GM23338 (cell line): ENCODE measurements at regions not wholly inside any gene's neighbourhood (a gene's known extent, or its start where the extent isn't known, plus 50 kb on each side); places are given as distances from the start of the nearest gene placed in this dataset.

Experiments used
- ATAC-seq: fragments of 200-7000 bp; cut with Tn5 transposase; 3 replicates; pipeline ENCODE4 v1.9.1; 2020
- DNase-seq: peaks from one replicate; pipeline ENCODE4 v3.0.0-alpha.2; 2015; ENCODE audit warnings: low spot score
- H2AFZ ChIP-seq: fragments of 200-600 bp; sonication (generic); 2 replicates; pipeline ENCODE4 v1.8.0; 2016; ENCODE audit warnings: antibody characterized with exemption, mild to moderate bottlenecking, moderate library complexity
- H3F3A ChIP-seq: fragments of 200-600 bp; sonication (generic); replicated peaks from 2 replicates; pipeline ENCODE4 v1.8.0; 2017; ENCODE audit warnings: antibody characterized with exemption, mixed run types, low read depth
- H3K27ac ChIP-seq: fragments of 200-600 bp; sonication (generic); 2 replicates; pipeline ENCODE4 v1.6.1; 2016; ENCODE audit warnings: low read depth
- H3K27me3 ChIP-seq: fragments of 200-600 bp; sonication (generic); 2 replicates; pipeline ENCODE4 v1.8.0; 2016; ENCODE audit warnings: mild to moderate bottlenecking, mixed run types, moderate library complexity; ENCODE audit not compliant: insufficient read depth
- H3K36me3 ChIP-seq: fragments of 200-600 bp; sonication (generic); 2 replicates; pipeline ENCODE4 v1.8.0; 2016; ENCODE audit warnings: mild to moderate bottlenecking; ENCODE audit not compliant: insufficient read depth
- H3K4me1 ChIP-seq: fragments of 200-600 bp; sonication (generic); 2 replicates; pipeline ENCODE4 v1.8.0; 2016; ENCODE audit warnings: mild to moderate bottlenecking, moderate library complexity; ENCODE audit not compliant: insufficient read depth
- H3K4me2 ChIP-seq: fragments of 200-600 bp; sonication (generic); 2 replicates; pipeline ENCODE4 v1.7.1; 2017; ENCODE audit warnings: mixed run types
- H3K4me3 ChIP-seq: fragments of 200-600 bp; sonication (generic); 2 replicates; pipeline ENCODE4 v1.6.1; 2016; ENCODE audit warnings: mixed run types
- H3K79me2 ChIP-seq: fragments of 200-600 bp; sonication (generic); replicated peaks from 2 replicates; pipeline ENCODE4 v1.8.0; 2017; ENCODE audit warnings: mild to moderate bottlenecking; ENCODE audit not compliant: insufficient read depth
- H3K9me2 ChIP-seq: fragments of 200-600 bp; sonication (generic); 2 replicates; pipeline ENCODE4 v1.8.0; 2017; ENCODE audit not compliant: insufficient read depth
- H4K20me1 ChIP-seq: fragments of 200-600 bp; sonication (generic); replicated peaks from 2 replicates; pipeline ENCODE4 v1.8.0; 2017; ENCODE audit warnings: mild to moderate bottlenecking; ENCODE audit not compliant: insufficient read depth
- H3K27ac Mint-ChIP-seq: 2 replicates; pipeline ENCODE4 v1.8.0; 2020; ENCODE audit warnings: inconsistent platforms, mild to moderate bottlenecking, moderate library complexity, mixed read lengths
- H3K27me3 Mint-ChIP-seq: 3 replicates; pipeline ENCODE4 v1.8.0; 2022; ENCODE audit warnings: low read depth, mild to moderate bottlenecking, moderate library complexity, mixed read lengths, inconsistent platforms; ENCODE audit not compliant: insufficient read depth, poor library complexity
- H3K36me3 Mint-ChIP-seq: 3 replicates; pipeline ENCODE4 v1.8.0; 2021; ENCODE audit warnings: low read depth, mild to moderate bottlenecking, inconsistent platforms, moderate library complexity, mixed read lengths
- H3K4me1 Mint-ChIP-seq: 3 replicates; pipeline ENCODE4 v1.8.0; 2020; ENCODE audit warnings: mild to moderate bottlenecking, inconsistent platforms, mixed read lengths
- H3K4me3 Mint-ChIP-seq: 3 replicates; pipeline ENCODE4 v1.8.0; 2021; ENCODE audit warnings: moderate library complexity, mild to moderate bottlenecking, inconsistent platforms, mixed read lengths
- H3K9me3 Mint-ChIP-seq: 3 replicates; pipeline ENCODE4 v1.8.0; 2020; ENCODE audit warnings: moderate library complexity, mild to moderate bottlenecking, inconsistent platforms, mixed read lengths
- CREB1 ChIP-seq: fragments of 250-450 bp; sonication (Bioruptor Pico); IDR thresholded peaks from 2 replicates; pipeline ENCODE4 v1.5.0; 2020; ENCODE audit warnings: low read depth, mild to moderate bottlenecking, moderate library complexity
- ETS1 ChIP-seq: IDR thresholded peaks from 2 replicates; pipeline ENCODE4 v1.6.1; 2016; ENCODE audit warnings: antibody characterized with exemption
- EZH2phosphoT487 ChIP-seq: fragments of 200-600 bp; sonication (generic); IDR thresholded peaks from one replicate; pipeline ENCODE4 v1.8.1; 2018; ENCODE audit warnings: antibody characterized with exemption; ENCODE audit not compliant: unreplicated experiment
- ZNF331 ChIP-seq: fragments of 250-450 bp; sonication (Bioruptor Pico); IDR thresholded peaks from 2 replicates; pipeline ENCODE4 v1.5.0; 2020; ENCODE audit warnings: low read depth, mild to moderate bottlenecking, moderate library complexity
- ZNF462 ChIP-seq: fragments of 250-450 bp; sonication (Bioruptor Pico); IDR thresholded peaks from 2 replicates; pipeline ENCODE4 v1.5.0; 2020; ENCODE audit warnings: mild to moderate bottlenecking, moderate library complexity
- TF ChIP-seq, protein P1 (sequence below), 2 experiments: fragments of 200-600 bp in 1 of 2; sonication (generic) in 1 of 2; conservative IDR thresholded peaks; 2 replicates each; pipeline versions ENCODE4 v1.5.1 to v1.6.1; 2016 to 2017; ENCODE audit warnings: antibody characterized with exemption in 2 of 2, low read depth in 2 of 2, mild to moderate bottlenecking in 2 of 2, moderate library complexity in 1 of 2

DNA sequence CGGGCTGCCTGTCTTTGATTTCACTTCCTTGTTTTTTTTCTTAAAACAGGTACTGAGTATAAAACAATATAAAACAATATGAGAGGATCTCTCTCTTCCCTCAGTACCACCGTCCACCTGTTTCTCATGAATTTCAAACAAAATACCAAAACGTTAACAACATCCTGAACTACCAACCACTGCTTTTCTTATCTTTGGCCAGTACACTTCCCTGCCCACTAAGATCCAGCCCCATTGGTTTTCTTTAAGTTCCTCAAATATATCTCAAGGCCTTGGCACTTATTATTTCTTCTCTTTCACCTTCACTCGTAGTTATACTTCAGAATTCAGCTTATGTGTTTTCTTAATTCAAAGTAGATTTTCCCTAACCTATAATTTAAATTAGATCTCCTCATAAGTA, 370.2 kb upstream of the GRIA3 start (continued):
- TF ChIP-seq ZNF462 (CRISPR knock-in tag) (no peak), CREB1 (CRISPR knock-in tag) (no peak)

DNA sequence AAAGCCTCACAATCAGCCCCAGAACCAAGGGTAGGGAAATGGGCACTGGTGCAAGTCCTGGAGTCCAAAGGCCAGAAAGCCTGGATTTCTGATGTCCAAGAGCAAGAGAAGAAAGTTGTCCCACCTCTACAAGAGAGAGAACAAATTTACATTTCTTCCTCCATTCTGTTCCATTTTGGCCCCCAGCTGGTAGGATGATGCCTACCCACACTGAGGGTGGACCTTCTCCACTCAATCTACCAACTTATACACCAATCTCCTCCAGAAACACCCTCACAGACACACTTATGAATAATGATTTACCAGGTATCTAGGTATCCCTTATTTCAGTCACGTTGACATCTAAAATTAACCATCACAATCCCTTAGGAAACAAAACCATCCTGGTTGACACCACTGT, 367.8 kb upstream of the GRIA3 start:
- H3K4me1 Mint-ChIP-seq = no peaks in the 10 kb centered on the region
- Histone ChIP-seq H3K79me2 (no peaks in the 10 kb centered on the region), H3K4me2 (no peak overlapping the region), H4K20me1 (no peaks in the 10 kb centered on the region), H3K36me3 (no peaks in the 10 kb centered on the region), H2AFZ (no peak overlapping the region), H3K4me3 (no peak overlapping the region), H3F3A (no peaks in the 10 kb centered on the region), H3K27ac (no peak overlapping the region), H3K9me2 (no peaks in the 10 kb centered on the region), H3K4me1 (no peaks in the 10 kb centered on the region), H3K27me3 (no peaks in the 10 kb centered on the region)
- no peak for ATAC-seq
- H3K4me3 Mint-ChIP-seq = no peak overlapping the region
- H3K36me3 Mint-ChIP-seq = peaks cover 2% of the 10 kb centered on the region; the same call in 2 of the 3 replicates
- H3K27ac Mint-ChIP-seq = no peak overlapping the region
- DNase-seq = no peak
- H3K9me3 Mint-ChIP-seq = peaks cover 12% of the 10 kb centered on the region; the same call in 2 of the 3 replicates
- no peaks in the 10 kb centered on the region for H3K27me3 Mint-ChIP-seq
- TF ChIP-seq, protein P1, sequence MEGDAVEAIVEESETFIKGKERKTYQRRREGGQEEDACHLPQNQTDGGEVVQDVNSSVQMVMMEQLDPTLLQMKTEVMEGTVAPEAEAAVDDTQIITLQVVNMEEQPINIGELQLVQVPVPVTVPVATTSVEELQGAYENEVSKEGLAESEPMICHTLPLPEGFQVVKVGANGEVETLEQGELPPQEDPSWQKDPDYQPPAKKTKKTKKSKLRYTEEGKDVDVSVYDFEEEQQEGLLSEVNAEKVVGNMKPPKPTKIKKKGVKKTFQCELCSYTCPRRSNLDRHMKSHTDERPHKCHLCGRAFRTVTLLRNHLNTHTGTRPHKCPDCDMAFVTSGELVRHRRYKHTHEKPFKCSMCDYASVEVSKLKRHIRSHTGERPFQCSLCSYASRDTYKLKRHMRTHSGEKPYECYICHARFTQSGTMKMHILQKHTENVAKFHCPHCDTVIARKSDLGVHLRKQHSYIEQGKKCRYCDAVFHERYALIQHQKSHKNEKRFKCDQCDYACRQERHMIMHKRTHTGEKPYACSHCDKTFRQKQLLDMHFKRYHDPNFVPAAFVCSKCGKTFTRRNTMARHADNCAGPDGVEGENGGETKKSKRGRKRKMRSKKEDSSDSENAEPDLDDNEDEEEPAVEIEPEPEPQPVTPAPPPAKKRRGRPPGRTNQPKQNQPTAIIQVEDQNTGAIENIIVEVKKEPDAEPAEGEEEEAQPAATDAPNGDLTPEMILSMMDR (conservative IDR thresholded peaks at IDR 0.05; ENCODE audit: low read depth in 2 of 2) = no peak
- TF ChIP-seq ZNF331 = no peak
- no peak for TF ChIP-seq CREB1 (CRISPR knock-in tag)
- no peak for TF ChIP-seq ETS1
- no peak for TF ChIP-seq EZH2phosphoT487
- no peak for TF ChIP-seq ZNF462 (CRISPR knock-in tag)
